H1 (cell line): ENCODE measurements at regions not wholly inside any gene's neighbourhood (a gene's known extent, or its start where the extent isn't known, plus 50 kb on each side); places are given as distances from the start of the nearest gene placed in this dataset.

Source experiments
- CTCF ChIA-PET: fragments of 300-600 bp; sonication (Branson Sonifier 250); formaldehyde crosslinking; loops from one replicate; lab custom pipeline; 2021; ENCODE audit not compliant: partially characterized antibody; lab: Charles Lee
- POLR2A ChIA-PET: fragments of 300-600 bp; sonication (Branson Sonifier 250); formaldehyde crosslinking; loops from one replicate; lab custom pipeline; 2021; ENCODE audit warnings: inconsistent platforms; ENCODE audit not compliant: partially characterized antibody; lab: Charles Lee
- DNase-seq, 2 experiments: peaks; one replicate each; pipeline versions ENCODE4 v3.0.0 to v3.0.0-alpha.2; 2010 to 2022; ENCODE audit warnings: low spot score in 2 of 2, low read depth in 1 of 2, mixed read lengths in 1 of 2
- FAIRE-seq: peaks from 2 replicates; lab custom pipeline; 2011; peaks lifted over from hg19 to GRCh38; lab: Jason Lieb, UNC
- H2AFZ ChIP-seq: 2 replicates; pipeline ENCODE4 v1.8.1; 2012; ENCODE audit warnings: low read length, inconsistent platforms
- H2AK5ac ChIP-seq: 2 replicates; pipeline ENCODE4 v1.6.1; 2013; ENCODE audit warnings: low read depth, low read length
- H2BK120ac ChIP-seq: replicated peaks from 2 replicates; pipeline ENCODE3; 2013; ENCODE audit warnings: low read depth, low read length, inconsistent platforms
- H2BK12ac ChIP-seq: 2 replicates; pipeline ENCODE4 v1.6.1; 2013; ENCODE audit warnings: low read depth, low read length
- H2BK15ac ChIP-seq: 2 replicates; pipeline ENCODE4 v1.6.1; 2013; ENCODE audit warnings: low read length
- H2BK20ac ChIP-seq: 2 replicates; pipeline ENCODE4 v1.6.1; 2013; ENCODE audit warnings: low read length
- H2BK5ac ChIP-seq: 2 replicates; pipeline ENCODE4 v1.6.1; 2013; ENCODE audit warnings: low read depth, low read length
- H3K14ac ChIP-seq: 2 replicates; pipeline ENCODE4 v1.6.1; 2013; ENCODE audit warnings: inconsistent platforms; ENCODE audit not compliant: insufficient read length
- H3K18ac ChIP-seq: 2 replicates; pipeline ENCODE4 v1.6.1; 2013; ENCODE audit warnings: low read length; ENCODE audit errors: extremely low read depth
- H3K23ac ChIP-seq: 2 replicates; pipeline ENCODE4 v1.6.1; 2013; ENCODE audit warnings: inconsistent platforms; ENCODE audit not compliant: insufficient read length
- H3K23me2 ChIP-seq: 2 replicates; pipeline ENCODE4 v1.6.1; 2013; ENCODE audit warnings: low read depth, low read length
- H3K27ac ChIP-seq: 2 replicates; pipeline ENCODE4 v1.6.1; 2011; ENCODE audit warnings: low read depth, low read length, inconsistent platforms
- H3K27me3 ChIP-seq, 4 experiments: replicated peaks in 1 of 4; 1 replicate in 1 of 4; 2 replicates in 3 of 4; pipeline versions ENCODE4 v1.6.1 to v1.8.1; 2011 to 2013; ENCODE audit warnings: low read length in 3 of 4, mild to moderate bottlenecking in 3 of 4, inconsistent platforms in 2 of 4, mixed read lengths in 2 of 4, moderate library complexity in 1 of 4; ENCODE audit not compliant: control insufficient read depth in 3 of 4, insufficient read depth in 3 of 4; ENCODE audit errors: extremely low read depth in 1 of 4
- H3K36me3 ChIP-seq, 4 experiments: 2 replicates each; pipeline versions ENCODE4 v1.6.1 to v1.8.1; 2011 to 2013; ENCODE audit warnings: mild to moderate bottlenecking in 4 of 4, low read length in 3 of 4, moderate library complexity in 2 of 4, control low read depth in 1 of 4, inconsistent platforms in 1 of 4; ENCODE audit not compliant: insufficient read depth in 4 of 4, control insufficient read depth in 2 of 4
- H3K4ac ChIP-seq: replicated peaks from 2 replicates; pipeline ENCODE3; 2013; ENCODE audit warnings: low read length, low read depth, mixed read lengths, inconsistent platforms; ENCODE audit not compliant: insufficient read length
- H3K4me1 ChIP-seq, 4 experiments: replicated peaks in 1 of 4; 1 replicate in 1 of 4; 2 replicates in 3 of 4; pipeline versions ENCODE4 v1.6.1 to v1.8.1; 2011 to 2013; ENCODE audit warnings: low read length in 3 of 4, inconsistent platforms in 2 of 4, mixed read lengths in 1 of 4; ENCODE audit not compliant: insufficient read depth in 4 of 4, control insufficient read depth in 3 of 4
- H3K4me2 ChIP-seq, 2 experiments: 2 replicates each; pipeline versions ENCODE4 v1.6.1 to v1.8.1; 2011 to 2013; ENCODE audit warnings: low read depth in 2 of 2, low read length in 2 of 2, control low read depth in 1 of 2, inconsistent platforms in 1 of 2, mild to moderate bottlenecking in 1 of 2; ENCODE audit not compliant: insufficient read depth in 1 of 2
- H3K4me3 ChIP-seq, 4 experiments: fragments of 200-600, 300-600 bp in 1 of 4; sonication (generic), shearing (Covaris generic), sonication (Bioruptor Twin) in 1 of 4; 2 replicates each; pipeline versions ENCODE4 v1.5.1 to v1.8.1; 2011 to 2016; ENCODE audit warnings: low read length in 4 of 4, low read depth in 3 of 4, control low read depth in 2 of 4, inconsistent platforms in 2 of 4, mild to moderate bottlenecking in 2 of 4, mixed read lengths in 1 of 4, moderate library complexity in 1 of 4; ENCODE audit not compliant: insufficient read depth in 2 of 4; ENCODE audit errors: extremely low read depth in 1 of 4
- H3K56ac ChIP-seq: replicated peaks from 2 replicates; pipeline ENCODE3; 2013; ENCODE audit warnings: low read depth, mild to moderate bottlenecking, mixed read lengths, low read length, inconsistent platforms; ENCODE audit not compliant: insufficient read length
- H3K79me1 ChIP-seq: 2 replicates; pipeline ENCODE4 v1.6.1; 2013; ENCODE audit warnings: low read depth, low read length, control low read depth
- H3K79me2 ChIP-seq, 2 experiments: 2 replicates each; pipeline versions ENCODE4 v1.6.1 to v1.8.1; 2012 to 2013; ENCODE audit warnings: low read length in 2 of 2, mild to moderate bottlenecking in 2 of 2, inconsistent platforms in 1 of 2; ENCODE audit not compliant: insufficient read depth in 2 of 2, control insufficient read depth in 1 of 2
- H3K9ac ChIP-seq, 4 experiments: replicated peaks in 1 of 4; 1 replicate in 1 of 4; 2 replicates in 3 of 4; pipeline versions ENCODE4 v1.6.1 to v1.8.1; 2011 to 2013; ENCODE audit warnings: low read depth in 3 of 4, low read length in 3 of 4, control low read depth in 2 of 4, mild to moderate bottlenecking in 2 of 4, moderate library complexity in 2 of 4, inconsistent platforms in 1 of 4; ENCODE audit errors: extremely low read depth in 1 of 4
- H3K9me3 ChIP-seq, 2 experiments: 2 replicates each; pipeline versions ENCODE4 v1.6.1 to v1.8.1; 2012 to 2013; ENCODE audit warnings: mild to moderate bottlenecking in 2 of 2, moderate library complexity in 2 of 2, control low read depth in 1 of 2, inconsistent platforms in 1 of 2, low read depth in 1 of 2, low read length in 1 of 2, mixed read lengths in 1 of 2; ENCODE audit not compliant: insufficient read depth in 2 of 2
- H4K20me1 ChIP-seq, 2 experiments: replicated peaks in 1 of 2; 2 replicates each; pipeline versions ENCODE3 to v1.8.1; 2011 to 2013; ENCODE audit warnings: inconsistent platforms in 2 of 2, low read length in 2 of 2, mild to moderate bottlenecking in 1 of 2; ENCODE audit not compliant: insufficient read depth in 2 of 2, control insufficient read depth in 1 of 2
- H4K5ac ChIP-seq: 2 replicates; pipeline ENCODE4 v1.6.1; 2013; ENCODE audit warnings: low read length, low read depth, mixed read lengths, inconsistent platforms; ENCODE audit not compliant: insufficient read length
- H4K8ac ChIP-seq: 2 replicates; pipeline ENCODE4 v1.8.0; 2013; ENCODE audit warnings: mild to moderate bottlenecking, moderate library complexity, low read length, inconsistent platforms; ENCODE audit not compliant: insufficient read depth; ENCODE audit errors: extremely low read depth
- H4K91ac ChIP-seq: replicated peaks from 2 replicates; pipeline ENCODE3; 2013; ENCODE audit warnings: low read length, mixed read lengths, inconsistent platforms; ENCODE audit not compliant: insufficient read length
- ATF2 ChIP-seq: IDR thresholded peaks from 2 replicates; pipeline ENCODE4 v1.6.1; 2012; ENCODE audit warnings: low read length, inconsistent platforms
- BRCA1 ChIP-seq: IDR thresholded peaks from 2 replicates; pipeline ENCODE4 v1.6.1; 2012; ENCODE audit warnings: low read depth, low read length, improper control_type of control experiment
- GABPA ChIP-seq: IDR thresholded peaks from 2 replicates; pipeline ENCODE4 v1.6.1; 2011; ENCODE audit warnings: mild to moderate bottlenecking, low read length, moderate library complexity, borderline replicate concordance; ENCODE audit not compliant: insufficient read depth
- RAD21 ChIP-seq, 2 experiments: IDR thresholded peaks in 1 of 2; conservative IDR thresholded peaks in 1 of 2; 2 replicates each; pipeline ENCODE4 v1.6.1; 2011; ENCODE audit warnings: low read depth in 2 of 2, low read length in 2 of 2, improper control_type of control experiment in 1 of 2, inconsistent platforms in 1 of 2, mild to moderate bottlenecking in 1 of 2, moderate library complexity in 1 of 2
- SUZ12 ChIP-seq: fragments of 200-600 bp; sonication (generic); IDR thresholded peaks from 2 replicates; pipeline ENCODE4 v1.6.1; 2012; ENCODE audit warnings: mild to moderate bottlenecking, inconsistent platforms, low read length, moderate library complexity, mixed read lengths
- YY1 ChIP-seq: IDR thresholded peaks from 2 replicates; pipeline ENCODE4 v1.6.1; 2011; ENCODE audit warnings: low read depth, mild to moderate bottlenecking, low read length
- WGBS, 2 experiments: shearing (Covaris generic) in 1 of 2; methylation state at CpG; one replicate each; pipeline versions ENCODE4 v1.1.6 to v1.1.7; 2013 to 2015; ENCODE audit warnings: low lambda C conversion rate in 2 of 2, mixed read lengths in 2 of 2, inconsistent platforms in 1 of 2, low coverage in 1 of 2, missing lambda C conversion rate in 1 of 2; ENCODE audit not compliant: insufficient replicate concordance in 2 of 2, insufficient coverage in 1 of 2, insufficient read length in 1 of 2; ENCODE audit errors: extremely low coverage in 1 of 2, missing lambda C conversion rate in 1 of 2; 5-methylcytosine and 5-hydroxymethylcytosine counted together

DNA sequence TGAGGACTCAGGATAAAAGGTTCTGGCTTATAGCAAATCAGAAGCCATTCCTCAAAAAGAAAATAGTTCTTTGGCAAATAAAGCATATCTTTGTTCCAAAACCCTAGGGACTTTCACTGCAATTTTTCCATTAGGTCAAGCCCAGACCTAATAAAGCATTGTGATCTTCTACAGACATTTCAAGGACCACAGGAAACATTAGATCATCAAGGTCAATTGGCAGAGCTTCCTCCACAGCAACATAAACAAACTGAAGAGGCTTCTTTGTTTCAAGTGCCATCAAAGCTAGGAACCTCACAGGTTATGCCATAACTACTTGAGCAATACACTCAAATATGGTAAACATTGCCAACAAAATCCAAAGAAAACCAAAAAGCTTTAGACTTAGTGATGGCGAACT is 144.9 kb downstream of the ANXA5 start:
- Histone ChIP-seq H3K9ac (no peak overlapping the region), H2AK5ac (no peak overlapping the region), H2BK5ac (no peak overlapping the region), H3K4ac (no peak overlapping the region), H3K18ac (no peak overlapping the region), H3K27me3 (no peaks in the 10 kb centered on the region), H2BK12ac (no peak overlapping the region), H3K14ac (no peak overlapping the region), H2BK15ac (no peak overlapping the region), H3K27ac (no peak overlapping the region), H2BK120ac (no peak overlapping the region), H3K79me1 (no peaks in the 10 kb centered on the region), H3K4me3 (no peak overlapping the region), H3K36me3 (no peaks in the 10 kb centered on the region), H3K56ac (no peak overlapping the region), H3K23me2 (no peaks in the 10 kb centered on the region), H4K8ac (no peak overlapping the region), H4K20me1 (no peaks in the 10 kb centered on the region), H2BK20ac (no peak overlapping the region), H3K23ac (no peak overlapping the region), H3K4me2 (no peak overlapping the region), H3K9me3 (no peaks in the 10 kb centered on the region), H2AFZ (no peak overlapping the region), H3K79me2 (no peaks in the 10 kb centered on the region), H3K4me1 (no peaks in the 10 kb centered on the region), H4K91ac (no peak overlapping the region), H4K5ac (no peak overlapping the region)
- CTCF ChIA-PET, result no interaction called here
- no peak for DNase-seq
- no peak for FAIRE-seq
- TF ChIP-seq SUZ12 (no peak), YY1 (no peak), GABPA (no peak), BRCA1 (no peak), ATF2 (no peak), RAD21 (IDR thresholded peaks at IDR 0.05 in 1 of 2, conservative IDR thresholded peaks at IDR 0.05 in 1 of 2; ENCODE audit: low read depth in 2 of 2, low read length in 2 of 2) (no peak)
- WGBS, 2 experiments, result 94% methylated on average over 1 of the region's 1 CpG; no CpG with 5 or more reads in 1 of the 2 experiments
- POLR2A ChIA-PET, result no interaction called here
